HEK293 (cell line): ENCODE measurements at regions not wholly inside any gene's neighbourhood (a gene's known extent, or its start where the extent isn't known, plus 50 kb on each side); places are given as distances from the start of the nearest gene placed in this dataset.

Experiments
- CTCF ChIP-seq: fragments of 450-650 bp; formaldehyde crosslinking; IDR thresholded peaks from 2 replicates; pipeline ENCODE4 v1.5.1; 2016; ENCODE audit warnings: missing biosample characterization, missing genetic modification characterization
- ELK4 ChIP-seq: IDR thresholded peaks from 2 replicates; pipeline ENCODE4 v1.6.1; 2011; ENCODE audit warnings: mild to moderate bottlenecking, low read depth, low read length, borderline replicate concordance
- GFI1B ChIP-seq: fragments of 450-650 bp; formaldehyde crosslinking; IDR thresholded peaks from 2 replicates; pipeline ENCODE4 v1.5.1; 2016; ENCODE audit warnings: missing biosample characterization, missing genetic modification characterization
- MEIS1 ChIP-seq: sonication (generic); formaldehyde crosslinking; IDR thresholded peaks from 2 replicates; pipeline ENCODE4 v1.8.1; 2022; ENCODE audit warnings: missing genetic modification reagents, mild to moderate bottlenecking, borderline replicate concordance
- PRDM10 ChIP-seq: fragments of 450-650 bp; formaldehyde crosslinking; IDR thresholded peaks from 2 replicates; pipeline ENCODE4 v1.5.1; 2016; ENCODE audit warnings: missing biosample characterization, missing genetic modification characterization
- SCRT2 ChIP-seq: fragments of 450-650 bp; formaldehyde crosslinking; IDR thresholded peaks from 2 replicates; pipeline ENCODE4 v1.5.1; 2016; ENCODE audit warnings: missing biosample characterization, missing genetic modification characterization
- SP7 ChIP-seq: fragments of 450-650 bp; formaldehyde crosslinking; IDR thresholded peaks from 2 replicates; pipeline ENCODE4 v1.5.1; 2016; ENCODE audit warnings: missing biosample characterization, missing genetic modification characterization
- ZBTB10 ChIP-seq: fragments of 450-650 bp; formaldehyde crosslinking; IDR thresholded peaks from 2 replicates; pipeline ENCODE4 v1.5.1; 2016; ENCODE audit warnings: missing biosample characterization, missing genetic modification characterization
- ZNF133 ChIP-seq: fragments of 450-650 bp; formaldehyde crosslinking; IDR thresholded peaks from 2 replicates; pipeline ENCODE4 v1.5.1; 2016; ENCODE audit warnings: missing biosample characterization, missing genetic modification characterization
- ZNF211 ChIP-seq: fragments of 450-650 bp; formaldehyde crosslinking; IDR thresholded peaks from 2 replicates; pipeline ENCODE4 v1.5.1; 2016; ENCODE audit warnings: low read depth, missing biosample characterization, missing genetic modification characterization
- ZNF366 ChIP-seq: fragments of 450-650 bp; formaldehyde crosslinking; conservative IDR thresholded peaks from 2 replicates; pipeline ENCODE4 v1.5.1; 2016; ENCODE audit warnings: missing biosample characterization, missing genetic modification characterization
- ZNF394 ChIP-seq: fragments of 450-650 bp; formaldehyde crosslinking; IDR thresholded peaks from 2 replicates; pipeline ENCODE4 v1.5.1; 2016; ENCODE audit warnings: missing biosample characterization, missing genetic modification characterization, mild to moderate bottlenecking, moderate library complexity, borderline replicate concordance
- ZNF585B ChIP-seq: fragments of 450-650 bp; formaldehyde crosslinking; IDR thresholded peaks from 2 replicates; pipeline ENCODE4 v1.5.1; 2016; ENCODE audit warnings: missing biosample characterization, missing genetic modification characterization
- ZNF621 ChIP-seq: fragments of 450-650 bp; formaldehyde crosslinking; IDR thresholded peaks from 2 replicates; pipeline ENCODE4 v1.5.1; 2017; ENCODE audit warnings: missing biosample characterization, missing genetic modification characterization

- TF ChIP-seq GFI1B (no peak), CTCF (tag by site-specific recombination) (no peak), ZBTB10 (tag by site-specific recombination) (no peak), ZNF585B (tag by site-specific recombination) (no peak), SCRT2 (no peak), PRDM10 (tag by site-specific recombination) (no peak), SP7 (tag by site-specific recombination) (no peak), ZNF133 (tag by site-specific recombination) (no peak), ZNF394 (no peak), ZNF621 (tag by site-specific recombination) (no peak), ZNF366 (tag by site-specific recombination) (no peak), ELK4 (no peak), MEIS1 (CRISPR knock-in tag) (no peak), ZNF211 (tag by site-specific recombination) (no peak)
These were observed 179.2 kb upstream of the SHH start for GRCh38 chr7:155991470-155991869.
